GM12878 (cell line): ENCODE measurements at regions not wholly inside any gene's neighbourhood (a gene's known extent, or its start where the extent isn't known, plus 50 kb on each side); places are given as distances from the start of the nearest gene placed in this dataset.

Experiments
- ATAC-seq: fragments of 200-7000 bp; cut with Tn5 transposase; 3 replicates; pipeline ENCODE4 v1.9.1; 2020; ENCODE audit warnings: mild to moderate bottlenecking, moderate library complexity
- BruUV-seq: library from RNA; stranded (reverse); fragments of 400-500 nt; replicated peaks from 2 replicates; lab custom pipeline; 2021; lab: Mats Ljungman, UMichigan
- CTCF ChIA-PET: fragments of 300-600 bp; sonication (Branson Sonifier 250); formaldehyde crosslinking; extraction: SDS; loops from one replicate; lab custom pipeline; 2021; ENCODE audit warnings: inconsistent platforms; lab: Yijun Ruan, JAX
- POLR2A ChIA-PET: fragments of 350-600 bp; formaldehyde crosslinking; extraction: SDS; loops from one replicate; lab custom pipeline; 2021; ENCODE audit warnings: inconsistent platforms; lab: Charles Lee
- RAD21 ChIA-PET: fragments of 300-600 bp; sonication (Branson Sonifier 250); formaldehyde crosslinking; loops from one replicate; lab custom pipeline; 2023; ENCODE audit warnings: antibody characterized with exemption; ENCODE audit not compliant: unreplicated experiment; lab: Charles Lee
- SMC1A ChIA-PET: fragments of 300-600 bp; sonication (Branson Sonifier 250); formaldehyde crosslinking; loops from one replicate; lab custom pipeline; 2023; ENCODE audit not compliant: unreplicated experiment, uncharacterized antibody; lab: Charles Lee
- DNase-seq: peaks from one replicate; pipeline ENCODE4 v3.0.0-alpha.2; 2011; ENCODE audit warnings: low read depth, low spot score
- FAIRE-seq: peaks from 3 replicates; lab custom pipeline; 2011; peaks lifted over from hg19 to GRCh38; lab: Jason Lieb, UNC
- H2AFZ ChIP-seq: 2 replicates; pipeline ENCODE4 v1.6.0; 2011; ENCODE audit warnings: low read depth, low read length, control low read depth; ENCODE audit not compliant: control insufficient read depth
- H3K27ac ChIP-seq: 2 replicates; pipeline ENCODE4 v1.5.1; 2011; ENCODE audit warnings: control low read depth; ENCODE audit not compliant: control insufficient read depth, insufficient read depth
- H3K27me3 ChIP-seq, 2 experiments: replicated peaks in 1 of 2; 2 replicates each; pipeline versions ENCODE4 v1.6.0 to v1.6.1; 2011; ENCODE audit warnings: low read length in 1 of 2; ENCODE audit not compliant: control insufficient read depth in 2 of 2, insufficient read depth in 2 of 2
- H3K36me3 ChIP-seq, 2 experiments: 2 replicates each; pipeline ENCODE4 v1.5.1; 2011; ENCODE audit warnings: low read length in 1 of 2; ENCODE audit not compliant: control insufficient read depth in 2 of 2, insufficient read depth in 2 of 2
- H3K4me1 ChIP-seq: 2 replicates; pipeline ENCODE4 v1.6.1; 2011; ENCODE audit warnings: mild to moderate bottlenecking, low read length, moderate library complexity, mixed read lengths; ENCODE audit not compliant: control insufficient read depth, insufficient read depth
- H3K4me2 ChIP-seq: 2 replicates; pipeline ENCODE4 v1.6.0; 2011; ENCODE audit warnings: control low read depth; ENCODE audit not compliant: control insufficient read depth, insufficient read depth
- H3K4me3 ChIP-seq: fragments of 200-600 bp; sonication (generic); 2 replicates; pipeline ENCODE4 v1.5.1; 2016
- H3K79me2 ChIP-seq: 2 replicates; pipeline ENCODE4 v1.6.0; 2011; ENCODE audit warnings: low read length; ENCODE audit not compliant: control insufficient read depth, insufficient read depth
- H3K9ac ChIP-seq: 2 replicates; pipeline ENCODE4 v1.8.0; 2011; ENCODE audit warnings: low read length, control low read depth, mixed read lengths; ENCODE audit not compliant: control insufficient read depth, insufficient read depth
- H3K9me3 ChIP-seq: replicated peaks from 3 replicates; pipeline ENCODE4 v1.5.1; 2011; ENCODE audit warnings: mild to moderate bottlenecking, low read length; ENCODE audit not compliant: control insufficient read depth, insufficient read depth
- H4K20me1 ChIP-seq: 2 replicates; pipeline ENCODE4 v1.6.0; 2011; ENCODE audit not compliant: control insufficient read depth, insufficient read depth
- BMI1 ChIP-seq: fragments of 450-650 bp; IDR thresholded peaks from 2 replicates; pipeline ENCODE4 v1.6.1; 2016; ENCODE audit warnings: mild to moderate bottlenecking, moderate library complexity, borderline replicate concordance
- BRCA1 ChIP-seq: IDR thresholded peaks from 2 replicates; pipeline ENCODE4 v1.6.1; 2011; ENCODE audit warnings: low read depth, low read length, improper control_type of control experiment
- CBFB ChIP-seq: IDR thresholded peaks from 2 replicates; pipeline ENCODE4 v1.6.1; 2016; ENCODE audit warnings: antibody characterized with exemption, low read depth
- CBX3 ChIP-seq: fragments of 200-600 bp; sonication (generic); IDR thresholded peaks from 2 replicates; pipeline ENCODE4 v1.6.1; 2016; ENCODE audit warnings: low read depth, borderline replicate concordance
- ELK1 ChIP-seq: IDR thresholded peaks from 2 replicates; pipeline ENCODE4 v1.6.1; 2012; ENCODE audit warnings: low read depth, low read length, improper control_type of control experiment
- GATAD2B ChIP-seq: fragments of 450-650 bp; conservative IDR thresholded peaks from 2 replicates; pipeline ENCODE4 v1.6.1; 2017; ENCODE audit warnings: low read depth, mild to moderate bottlenecking, moderate library complexity
- HDAC6 ChIP-seq: fragments of 200-600 bp; sonication (generic); IDR thresholded peaks from one replicate; pipeline ENCODE4 v1.8.0; 2017; ENCODE audit warnings: antibody characterized with exemption; ENCODE audit not compliant: unreplicated experiment
- IRF5 ChIP-seq: fragments of 450-650 bp; IDR thresholded peaks from 2 replicates; pipeline ENCODE4 v1.6.1; 2017; ENCODE audit warnings: borderline replicate concordance
- KDM1A ChIP-seq: fragments of 200-600 bp; sonication (generic); IDR thresholded peaks from 2 replicates; pipeline ENCODE4 v1.6.1; 2016; ENCODE audit warnings: borderline replicate concordance
- NBN ChIP-seq: fragments of 450-650 bp; IDR thresholded peaks from 2 replicates; pipeline ENCODE4 v1.6.1; 2016
- NFXL1 ChIP-seq: fragments of 450-650 bp; IDR thresholded peaks from 2 replicates; pipeline ENCODE4 v1.6.1; 2017; ENCODE audit warnings: antibody characterized with exemption, mild to moderate bottlenecking, borderline replicate concordance
- SIX5 ChIP-seq: IDR thresholded peaks from 2 replicates; pipeline ENCODE4 v1.6.1; 2011; ENCODE audit warnings: mild to moderate bottlenecking, low read depth, low read length, moderate library complexity; ENCODE audit not compliant: severe bottlenecking
- STAT3 ChIP-seq: IDR thresholded peaks from 2 replicates; pipeline ENCODE4 v1.6.1; 2011; ENCODE audit warnings: low read depth, low read length, improper control_type of control experiment
- ZNF217 ChIP-seq: fragments of 450-650 bp; IDR thresholded peaks from 2 replicates; pipeline ENCODE4 v1.6.1; 2017; ENCODE audit warnings: antibody characterized with exemption, mild to moderate bottlenecking
- ZNF274 ChIP-seq: IDR thresholded peaks from one replicate; pipeline ENCODE4 v1.8.0; 2011; ENCODE audit not compliant: insufficient read length, insufficient read depth
- WGBS: methylation state at CpG from one replicate; pipeline ENCODE4 v1.1.6; 2016; ENCODE audit warnings: low lambda C conversion rate; ENCODE audit not compliant: insufficient replicate concordance, insufficient coverage; ENCODE audit errors: missing lambda C conversion rate; 5-methylcytosine and 5-hydroxymethylcytosine counted together
- in situ Hi-C: fragments of 300-500 bp; cut with MboI; formaldehyde crosslinking; loops from 9 replicates; pipeline ENCODE4 v1.14.3; 2018; ENCODE audit warnings: mixed read lengths
- intact Hi-C: fragments of 100-400 bp; cut with micrococcal nuclease; formaldehyde crosslinking; loops from one replicate; pipeline ENCODE4 v1.14.2; 2022; ENCODE audit not compliant: unreplicated experiment

- ChIA-PET SMC1A (interaction anchor here (1.0 to 2.2 kb wide), 8 partner anchors 13 to 158 kb away, joined by 3 to 14 read pairs (median 4); no protein-coding TSS in a partner anchor), RAD21 (interaction anchor here (0.6 to 2.1 kb wide), 4 partner anchors 23 to 102 kb away, joined by 3 to 7 read pairs (median 3); no protein-coding TSS in a partner anchor)
- intact Hi-C loops = no loop called here
Observed at GRCh38 chr14:97458255-97458654, 661.1 kb downstream of the VRK1 start.

More at GRCh38 chr14:97458255-97458654, 661.1 kb downstream of the VRK1 start:
- no peak for ATAC-seq
- in situ Hi-C loops = no loop called here
- Histone ChIP-seq H3K4me1 (peaks cover 11% of the 10 kb centered on the region), H3K27ac (no peak overlapping the region), H3K27me3 (no peaks in the 10 kb centered on the region)
- POLR2A ChIA-PET = interaction anchor here (0.6 to 1.8 kb wide), 3 partner anchors 22 to 51 kb away, joined by 3 to 4 read pairs (median 4); no protein-coding TSS in a partner anchor
- TF ChIP-seq NFXL1 (no peak), GATAD2B (no peak), ZNF274 (no peak), SIX5 (no peak), NBN (no peak), IRF5 (no peak), BMI1 (no peak), ELK1 (no peak), CBFB (no peak), STAT3 (no peak), ZNF217 (no peak), KDM1A (no peak), BRCA1 (no peak), HDAC6 (no peak), CBX3 (no peak)
- TF ChIP-seq, all 136 proteins: peak for 0
- H4K20me1 ChIP-seq = no peaks in the 10 kb centered on the region
- H2AFZ ChIP-seq = no peak overlapping the region
- CTCF ChIA-PET = interaction anchor here (1.2 to 1.5 kb wide), 2 partner anchors 14 to 1935 kb away, joined by 3 to 6 read pairs; no protein-coding TSS in a partner anchor
- H3K9me3 ChIP-seq = peaks cover 3% of the 10 kb centered on the region; the same call in 2 of the 3 replicates
- WGBS = 58% methylated on average over 9 of the region's 9 CpGs
- H3K4me2 ChIP-seq = no peak overlapping the region
- no peaks in the 10 kb centered on the region for H3K79me2 ChIP-seq
- no peak overlapping the region for H3K4me3 ChIP-seq
- no peak overlapping the region for H3K9ac ChIP-seq
- no peaks in the 10 kb centered on the region for H3K36me3 ChIP-seq
- DNase-seq = no peak
- no peak for FAIRE-seq
- BruUV-seq = no TSS peak
